Inferior parietal cortex (tissue), 1 donor: ENCODE measurements at regions not wholly inside any gene's neighbourhood (a gene's known extent, or its start where the extent isn't known, plus 50 kb on each side); places are given as distances from the start of the nearest gene placed in this dataset.
A peak's percentile ranks its signal among the peaks of the same experiment; 100 is the strongest.
"Not testable (repeated sequence)": the region's sequence is repeated elsewhere in the genome, so short reads cannot be mapped to it uniquely, and the experiment has no call there.

ENCODE experiments used
- DNase-seq: peaks from one replicate; pipeline ENCODE4 v3.0.0-alpha.2; 2016; ENCODE audit errors: extremely low spot score

GRCh38 chr18:29873211-29873610, 1169.3 kb downstream of the DSC3 start:
- no peak for DNase-seq

- DNase-seq: no peak
Measured at GRCh38 chr18:29871246-29871645, 1171.3 kb downstream of the DSC3 start.

GRCh38 chr18:29862824-29863223, 1179.7 kb downstream of the DSC3 start:
- DNase-seq: no peak

- DNase-seq: no peak
Measured at GRCh38 chr18:29855637-29856036, 1186.9 kb downstream of the DSC3 start.

GRCh38 chr18:29853126-29853525, 1189.4 kb downstream of the DSC3 start:
- DNase-seq: no peak

- no peak for DNase-seq
Measured at GRCh38 chr18:29849144-29849543, 1193.4 kb downstream of the DSC3 start.

GRCh38 chr18:29841631-29842030, 1200.9 kb downstream of the DSC3 start:
- no peak for DNase-seq

- DNase-seq: no peak
Measured at GRCh38 chr18:29840089-29840488, 1202.5 kb downstream of the DSC3 start.

GRCh38 chr18:29838961-29839360, 1203.6 kb downstream of the DSC3 start:
- not testable (repeated sequence) for DNase-seq

- no peak for DNase-seq
Measured at GRCh38 chr18:29838556-29838955, 1204.0 kb downstream of the DSC3 start.

GRCh38 chr18:29823671-29824070, 1218.9 kb downstream of the DSC3 start:
- no peak for DNase-seq

- no peak for DNase-seq
Measured at GRCh38 chr18:29821544-29821943, 1221.0 kb downstream of the DSC3 start.

GRCh38 chr18:29811519-29811918, 1231.0 kb downstream of the DSC3 start:
- DNase-seq: no peak

GRCh38 chr18:29780816-29781215, 1261.7 kb downstream of the DSC3 start:
- DNase-seq: no peak

- DNase-seq: no peak
Measured at GRCh38 chr18:29779096-29779495, 1263.4 kb downstream of the DSC3 start.

GRCh38 chr18:29753379-29753778, 1289.2 kb downstream of the DSC3 start:
- no peak for DNase-seq

GRCh38 chr18:29749704-29750103, 1292.8 kb downstream of the DSC3 start:
- DNase-seq: no peak

- no peak for DNase-seq
Measured at GRCh38 chr18:29741461-29741860, 1301.1 kb downstream of the DSC3 start.

GRCh38 chr18:29737620-29738019, 1304.9 kb downstream of the DSC3 start:
- no peak for DNase-seq

GRCh38 chr18:29737190-29737589, 1305.4 kb downstream of the DSC3 start:
- DNase-seq: no peak

GRCh38 chr18:29730073-29730472, 1312.5 kb downstream of the DSC3 start:
- DNase-seq: no peak

GRCh38 chr18:29726646-29727045, 1315.9 kb downstream of the DSC3 start:
- DNase-seq: peak; percentile 20

- not testable (repeated sequence) for DNase-seq
Measured at GRCh38 chr18:29723486-29723885, 1319.1 kb downstream of the DSC3 start.

- DNase-seq: not testable (repeated sequence)
Measured at GRCh38 chr18:29715960-29716359, 1326.6 kb downstream of the DSC3 start.

- DNase-seq: no peak
Measured at GRCh38 chr18:29712785-29713184, 1329.8 kb downstream of the DSC3 start.
